HCT116 (cell line): ENCODE measurements at regions not wholly inside any gene's neighbourhood (a gene's known extent, or its start where the extent isn't known, plus 50 kb on each side); places are given as distances from the start of the nearest gene placed in this dataset.

Source experiments
- ATAC-seq: fragments of 200-7000 bp; cut with Tn5 transposase; 2 replicates; pipeline ENCODE4 v1.9.1; 2020; ENCODE audit warnings: mild to moderate bottlenecking, moderate library complexity
- BruUV-seq: library from RNA; stranded (reverse); fragments of 400-500 nt; replicated peaks from 2 replicates; lab custom pipeline; 2021; lab: Mats Ljungman, UMichigan
- CTCF ChIA-PET: fragments of 300-600 bp; sonication (Branson Sonifier 250); formaldehyde crosslinking; loops from one replicate; lab custom pipeline; 2021; ENCODE audit warnings: antibody characterized with exemption; lab: Charles Lee
- POLR2A ChIA-PET: fragments of 300-600, 350-600 bp; sonication (Branson Sonifier 250); formaldehyde crosslinking; loops from one replicate; lab custom pipeline; 2021; ENCODE audit warnings: antibody characterized with exemption; lab: Charles Lee
- RAD21 ChIA-PET, 2 experiments: fragments of 300-600 bp; sonication (Branson Sonifier 250); formaldehyde crosslinking; loops; one replicate each; lab custom pipeline; 2023; ENCODE audit warnings: low total read pairs in 2 of 2; ENCODE audit not compliant: uncharacterized antibody in 2 of 2, unreplicated experiment in 2 of 2, low non-redundant PET in 1 of 2; lab: Charles Lee
- DNase-seq: peaks from one replicate; pipeline ENCODE4 v3.0.0-alpha.2; 2010; ENCODE audit warnings: low read depth, low spot score
- H2AFZ ChIP-seq: fragments of 200-600 bp; shearing (Covaris generic), sonication (generic); 2 replicates; pipeline ENCODE4 v1.6.1; 2017; ENCODE audit warnings: low read depth, mixed run types, mixed read lengths, antibody characterized with exemption, low read length; ENCODE audit not compliant: poor library complexity, severe bottlenecking
- H3K27ac ChIP-seq: 2 replicates; pipeline ENCODE4 v1.5.1; 2012; ENCODE audit warnings: low read depth, low read length
- H3K27me3 ChIP-seq: fragments of 200-600 bp; sonication (generic); 2 replicates; pipeline ENCODE4 v1.6.1; 2016; ENCODE audit warnings: mixed run types, low read length, mixed read lengths; ENCODE audit not compliant: insufficient read depth
- H3K36me3 ChIP-seq, 2 experiments: fragments of 200-500 bp in 1 of 2; fragments of 200-600 bp in 1 of 2; sonication (Bioruptor generic) in 1 of 2; sonication (generic) in 1 of 2; 2 replicates each; pipeline versions ENCODE4 v1.5.1 to v1.6.1; 2014 to 2016; ENCODE audit warnings: low read length in 2 of 2, inconsistent platforms in 1 of 2, mixed read lengths in 1 of 2, mixed run types in 1 of 2; ENCODE audit not compliant: insufficient read depth in 2 of 2, control insufficient read depth in 1 of 2
- H3K4me1 ChIP-seq, 2 experiments: fragments of 200-600 bp in 1 of 2; sonication (generic) in 1 of 2; 2 replicates each; pipeline versions ENCODE4 v1.5.1 to v1.6.1; 2012 to 2017; ENCODE audit warnings: low read length in 2 of 2, inconsistent platforms in 1 of 2, mild to moderate bottlenecking in 1 of 2, mixed read lengths in 1 of 2, mixed run types in 1 of 2, moderate library complexity in 1 of 2; ENCODE audit not compliant: insufficient read depth in 2 of 2, control insufficient read depth in 1 of 2
- H3K4me2 ChIP-seq: fragments of 200-600 bp; sonication (generic); 2 replicates; pipeline ENCODE4 v1.6.1; 2017; ENCODE audit warnings: mixed run types, low read length, mixed read lengths
- H3K4me3 ChIP-seq, 2 experiments: fragments of 200-600 bp in 1 of 2; sonication (generic) in 1 of 2; replicated peaks in 1 of 2; 2 replicates each; pipeline ENCODE4 v1.5.1; 2011 to 2016; ENCODE audit warnings: low read length in 2 of 2, control low read depth in 1 of 2, low read depth in 1 of 2, mild to moderate bottlenecking in 1 of 2, mixed read lengths in 1 of 2, mixed run types in 1 of 2
- H3K79me2 ChIP-seq: fragments of 200-600 bp; sonication (generic); 2 replicates; pipeline ENCODE4 v1.6.1; 2017; ENCODE audit warnings: mild to moderate bottlenecking, mixed run types, low read length, moderate library complexity, mixed read lengths; ENCODE audit not compliant: insufficient read depth
- H3K9ac ChIP-seq: fragments of 200-600 bp; sonication (generic); 2 replicates; pipeline ENCODE4 v1.6.1; 2016; ENCODE audit warnings: low read length, mixed read lengths
- H3K9me2 ChIP-seq: fragments of 200-600 bp; sonication (generic), shearing (Covaris generic); 2 replicates; pipeline ENCODE4 v1.6.1; 2017; ENCODE audit warnings: mixed run types, mild to moderate bottlenecking, moderate library complexity; ENCODE audit not compliant: insufficient read depth
- H3K9me3 ChIP-seq, 2 experiments: fragments of 200-500 bp in 1 of 2; fragments of 200-600 bp in 1 of 2; sonication (Bioruptor generic) in 1 of 2; sonication (generic) in 1 of 2; 2 replicates each; pipeline ENCODE4 v1.6.1; 2014 to 2017; ENCODE audit warnings: low read length in 2 of 2, mixed read lengths in 2 of 2, inconsistent platforms in 1 of 2, low read depth in 1 of 2, mild to moderate bottlenecking in 1 of 2, mixed run types in 1 of 2, moderate library complexity in 1 of 2; ENCODE audit not compliant: control insufficient read depth in 1 of 2, insufficient read depth in 1 of 2
- H4K20me1 ChIP-seq: fragments of 200-600 bp; sonication (generic), shearing (Covaris generic); 2 replicates; pipeline ENCODE4 v1.6.1; 2017; ENCODE audit warnings: mixed run types, mild to moderate bottlenecking, moderate library complexity; ENCODE audit not compliant: insufficient read depth
- CBX3 ChIP-seq: IDR thresholded peaks from 2 replicates; pipeline ENCODE4 v1.6.1; 2012; ENCODE audit warnings: low read depth
- CEBPB ChIP-seq: IDR thresholded peaks from 2 replicates; pipeline ENCODE4 v1.6.1; 2012; ENCODE audit warnings: low read depth
- EGR1 ChIP-seq: IDR thresholded peaks from 2 replicates; pipeline ENCODE4 v1.6.1; 2012; ENCODE audit warnings: low read depth
- ELF1 ChIP-seq: IDR thresholded peaks from 2 replicates; pipeline ENCODE4 v1.6.1; 2012; ENCODE audit warnings: low read depth, borderline replicate concordance
- EZH2 ChIP-seq: fragments of 200-600 bp; sonication (generic); IDR thresholded peaks from 2 replicates; pipeline ENCODE4 v1.6.1; 2017; ENCODE audit warnings: antibody characterized with exemption, mixed run types
- FOSL1 ChIP-seq: IDR thresholded peaks from 2 replicates; pipeline ENCODE4 v1.6.1; 2012; ENCODE audit warnings: low read depth
- JUND ChIP-seq: IDR thresholded peaks from 2 replicates; pipeline ENCODE4 v1.6.1; 2012
- MAX ChIP-seq: IDR thresholded peaks from 2 replicates; pipeline ENCODE4 v1.6.1; 2012
- POLR2A ChIP-seq: IDR thresholded peaks from 2 replicates; pipeline ENCODE4 v1.7.0; 2011; ENCODE audit warnings: borderline replicate concordance; ENCODE audit not compliant: insufficient read depth, insufficient read length; ENCODE audit errors: extremely low read depth
- RAD21 ChIP-seq: IDR thresholded peaks from 2 replicates; pipeline ENCODE4 v1.6.1; 2012; ENCODE audit warnings: low read depth, mild to moderate bottlenecking
- SP1 ChIP-seq: IDR thresholded peaks from 2 replicates; pipeline ENCODE4 v1.6.1; 2012; ENCODE audit warnings: low read depth
- SRF ChIP-seq: IDR thresholded peaks from 2 replicates; pipeline ENCODE4 v1.6.1; 2012; ENCODE audit warnings: low read depth
- YY1 ChIP-seq: IDR thresholded peaks from 2 replicates; pipeline ENCODE4 v1.6.1; 2011; ENCODE audit warnings: low read length, low read depth, moderate library complexity, mild to moderate bottlenecking; ENCODE audit not compliant: insufficient replicate concordance; ENCODE audit errors: extremely low read depth
- ZFX ChIP-seq: fragments of 450-650 bp; IDR thresholded peaks from 2 replicates; pipeline ENCODE4 v1.6.1; 2017
- ZNF274 ChIP-seq: fragments of 200-500 bp; sonication (Bioruptor generic); IDR thresholded peaks from 2 replicates; pipeline ENCODE4 v1.6.1; 2014; ENCODE audit warnings: mild to moderate bottlenecking, low read depth, low read length, inconsistent platforms
- intact Hi-C: fragments of 100-400 bp; cut with micrococcal nuclease; formaldehyde crosslinking; loops from 2 replicates; pipeline ENCODE4 v1.10.0; 2022
- TF ChIP-seq, protein P1 (sequence below): IDR thresholded peaks from 2 replicates; pipeline ENCODE4 v1.6.1; 2011; ENCODE audit warnings: mild to moderate bottlenecking, low read length, moderate library complexity; ENCODE audit not compliant: insufficient replicate concordance; ENCODE audit errors: extremely low read depth
- TF ChIP-seq, protein P2 (sequence below): IDR thresholded peaks from 2 replicates; pipeline ENCODE4 v1.6.1; 2012

DNA sequence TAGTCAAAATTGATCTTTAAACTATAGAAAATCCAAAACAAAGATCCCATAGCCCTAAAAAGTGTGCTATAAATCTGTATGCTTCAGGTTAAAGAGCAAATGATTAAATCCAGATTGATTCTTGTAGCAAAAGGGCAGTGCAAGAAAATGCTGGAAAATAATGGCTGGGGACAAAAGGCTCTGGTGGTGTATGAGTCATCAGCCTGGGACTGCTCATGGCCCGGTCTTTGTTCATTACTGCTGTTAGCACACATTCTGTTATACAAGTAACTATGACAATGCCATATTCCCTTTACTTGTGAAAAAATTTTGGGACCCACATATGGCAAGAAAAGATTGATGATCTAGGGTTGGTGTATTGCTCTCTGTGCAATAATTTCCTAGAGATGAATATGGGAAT, 89.1 kb downstream of the RWDD3 start:
- ATAC-seq = no peak
- ChIA-PET POLR2A (no interaction called here), CTCF (no interaction called here), RAD21 (no interaction called here)
- no peaks in the 10 kb centered on the region for H4K20me1 ChIP-seq
- H3K4me3 ChIP-seq = no peak overlapping the region
- no peaks in the 10 kb centered on the region for H3K36me3 ChIP-seq
- no peak overlapping the region for H3K9ac ChIP-seq
- H3K79me2 ChIP-seq = no peaks in the 10 kb centered on the region
- H3K9me2 ChIP-seq = no peaks in the 10 kb centered on the region
- no peaks in the 10 kb centered on the region for H3K4me1 ChIP-seq
- TF ChIP-seq EZH2 = no peak
- no peak for TF ChIP-seq ZFX
- TF ChIP-seq SP1 = no peak
- TF ChIP-seq YY1 = no peak
- TF ChIP-seq CBX3 = no peak
- TF ChIP-seq, protein P1, sequence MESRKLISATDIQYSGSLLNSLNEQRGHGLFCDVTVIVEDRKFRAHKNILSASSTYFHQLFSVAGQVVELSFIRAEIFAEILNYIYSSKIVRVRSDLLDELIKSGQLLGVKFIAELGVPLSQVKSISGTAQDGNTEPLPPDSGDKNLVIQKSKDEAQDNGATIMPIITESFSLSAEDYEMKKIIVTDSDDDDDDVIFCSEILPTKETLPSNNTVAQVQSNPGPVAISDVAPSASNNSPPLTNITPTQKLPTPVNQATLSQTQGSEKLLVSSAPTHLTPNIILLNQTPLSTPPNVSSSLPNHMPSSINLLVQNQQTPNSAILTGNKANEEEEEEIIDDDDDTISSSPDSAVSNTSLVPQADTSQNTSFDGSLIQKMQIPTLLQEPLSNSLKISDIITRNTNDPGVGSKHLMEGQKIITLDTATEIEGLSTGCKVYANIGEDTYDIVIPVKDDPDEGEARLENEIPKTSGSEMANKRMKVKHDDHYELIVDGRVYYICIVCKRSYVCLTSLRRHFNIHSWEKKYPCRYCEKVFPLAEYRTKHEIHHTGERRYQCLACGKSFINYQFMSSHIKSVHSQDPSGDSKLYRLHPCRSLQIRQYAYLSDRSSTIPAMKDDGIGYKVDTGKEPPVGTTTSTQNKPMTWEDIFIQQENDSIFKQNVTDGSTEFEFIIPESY = no peak
- TF ChIP-seq EGR1 = no peak
- TF ChIP-seq CEBPB = no peak
- no peak for TF ChIP-seq POLR2A
- TF ChIP-seq MAX = no peak
- intact Hi-C loops = no loop called here
- no TSS peak for BruUV-seq
- peaks cover 20% of the 10 kb centered on the region for H3K27me3 ChIP-seq
- no peak overlapping the region for H3K27ac ChIP-seq
- no peaks in the 10 kb centered on the region for H3K9me3 ChIP-seq
- no peak overlapping the region for H3K4me2 ChIP-seq
- no peak overlapping the region for H2AFZ ChIP-seq
- DNase-seq = no peak

DNA sequence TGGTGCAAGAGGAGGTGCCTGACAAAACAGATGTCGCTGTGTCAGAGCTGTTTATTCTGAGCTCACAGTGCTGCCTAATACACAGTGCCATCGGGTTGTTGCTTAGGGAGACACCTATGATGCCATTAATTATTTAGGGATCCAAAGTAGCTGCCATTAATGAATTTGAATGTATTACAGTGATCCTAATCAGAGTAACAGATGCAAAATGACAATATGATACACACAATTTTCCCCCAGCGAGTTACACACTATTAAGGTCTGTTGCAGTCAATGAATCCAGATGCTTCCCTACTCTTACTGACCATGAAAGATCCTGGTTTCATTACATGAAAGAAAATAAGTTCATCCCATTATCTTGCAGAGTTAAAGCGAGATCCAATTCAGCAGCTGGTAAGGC, 91.3 kb downstream of the RWDD3 start:
- RAD21 ChIA-PET = no interaction called here
- no TSS peak for BruUV-seq

More for the DNA sequence above, 91.3 kb downstream of the RWDD3 start:
- ChIA-PET CTCF (no interaction called here), POLR2A (no interaction called here)
- ATAC-seq = no peak
- Histone ChIP-seq H3K79me2 (no peaks in the 10 kb centered on the region), H3K27ac (no peak overlapping the region), H3K9ac (no peak overlapping the region), H3K4me2 (no peak overlapping the region), H2AFZ (no peak overlapping the region), H3K9me2 (no peaks in the 10 kb centered on the region), H3K27me3 (peaks cover 20% of the 10 kb centered on the region), H3K4me1 (no peaks in the 10 kb centered on the region), H3K36me3 (no peaks in the 10 kb centered on the region), H3K4me3 (no peak overlapping the region), H4K20me1 (no peaks in the 10 kb centered on the region), H3K9me3 (no peaks in the 10 kb centered on the region)
- TF ChIP-seq SRF (no peak), ELF1 (no peak), ZNF274 (no peak), SP1 (no peak), POLR2A (no peak), JUND (no peak), FOSL1 (no peak), EGR1 (no peak), CBX3 (no peak), CEBPB (no peak), MAX (no peak), RAD21 (no peak)
- TF ChIP-seq, protein P2, sequence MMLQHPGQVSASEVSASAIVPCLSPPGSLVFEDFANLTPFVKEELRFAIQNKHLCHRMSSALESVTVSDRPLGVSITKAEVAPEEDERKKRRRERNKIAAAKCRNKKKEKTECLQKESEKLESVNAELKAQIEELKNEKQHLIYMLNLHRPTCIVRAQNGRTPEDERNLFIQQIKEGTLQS = no peak
- DNase-seq = no peak
- intact Hi-C loops = no loop called here
